GM04503 (cell line): ENCODE measurements at regions not wholly inside any gene's neighbourhood (a gene's known extent, or its start where the extent isn't known, plus 50 kb on each side); places are given as distances from the start of the nearest gene placed in this dataset.

Experiments used
- DNase-seq: peaks from one replicate; pipeline ENCODE4 v3.0.0-alpha.2; 2012; ENCODE audit warnings: low read depth

DNA sequence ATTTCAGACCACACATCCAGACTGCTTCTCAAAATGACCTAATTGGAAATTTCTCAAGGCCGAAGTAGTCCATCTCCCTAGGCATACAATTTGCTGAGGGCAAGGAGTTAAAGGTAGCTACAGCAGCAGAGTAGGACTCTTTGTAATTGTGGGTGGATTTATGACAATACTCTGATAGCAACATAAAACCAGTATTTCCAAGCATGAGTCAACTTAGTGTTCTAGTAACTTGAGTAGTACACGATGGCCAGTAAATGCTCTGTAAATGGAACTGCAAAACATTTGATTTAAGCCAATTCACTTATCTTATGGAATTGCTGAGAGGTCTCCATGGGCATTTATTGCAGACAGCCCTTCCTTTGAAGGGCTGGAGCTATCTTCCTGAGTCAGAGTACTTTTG lies 352.2 kb downstream of the PLK2 start:
- DNase-seq, result no peak

DNA sequence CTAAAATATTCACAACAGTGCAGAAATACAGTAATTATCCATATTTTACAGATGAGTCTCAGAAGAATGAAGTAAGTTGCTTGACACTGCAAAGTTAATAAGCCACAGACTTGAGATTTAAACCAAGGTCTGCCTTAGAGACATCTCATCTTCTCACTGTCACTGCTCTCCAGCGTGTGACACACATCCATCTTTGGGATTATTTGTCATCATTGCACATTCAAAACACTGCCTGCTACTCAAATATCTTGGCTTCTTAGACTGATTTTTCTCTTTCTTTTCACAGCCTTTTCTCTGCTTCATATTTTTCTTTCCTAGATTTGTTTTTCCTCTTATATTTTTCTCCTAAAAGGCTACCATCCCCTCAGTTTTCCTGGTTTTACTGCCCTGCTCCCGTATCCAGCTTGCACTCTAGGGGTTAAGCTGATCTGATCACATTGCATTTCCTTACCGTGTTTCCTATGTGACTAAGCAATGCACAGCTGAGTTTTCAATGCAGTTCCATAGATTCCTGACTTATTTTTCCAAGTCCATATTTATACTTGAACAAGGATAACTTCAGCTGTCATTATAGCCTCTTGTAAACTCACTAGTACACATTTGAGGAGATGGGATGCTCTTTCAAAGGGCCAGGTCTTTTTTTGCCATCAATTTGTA lies 353.0 kb downstream of the PLK2 start:
- DNase-seq, result no peak

GRCh38 chr5:58105836-58106235 lies 354.1 kb downstream of the PLK2 start:
- no peak for DNase-seq

DNA sequence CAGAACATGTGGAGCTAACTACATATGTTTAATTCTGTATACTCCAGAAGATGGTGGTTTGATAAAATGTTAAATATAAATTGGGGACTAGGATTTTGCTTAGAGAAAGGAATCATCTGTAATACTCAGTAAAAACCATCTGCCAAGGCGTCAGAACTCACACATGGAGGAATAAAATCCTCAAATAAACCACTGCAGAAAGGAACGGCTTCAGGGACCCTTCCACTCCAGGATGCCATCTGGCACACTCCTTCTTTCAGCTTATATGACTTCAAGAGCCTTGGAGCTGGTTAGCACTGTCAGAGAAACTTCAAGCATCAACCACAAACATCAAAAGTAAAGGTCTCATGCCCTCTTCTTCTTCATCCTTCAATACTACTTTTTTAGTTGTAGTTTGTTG lies 360.6 kb downstream of the PLK2 start:
- no peak for DNase-seq

- DNase-seq, result no peak
These were observed 365.9 kb downstream of the PLK2 start for GRCh38 chr5:58094031-58094430.

- DNase-seq, result no peak
These were observed 369.2 kb downstream of the PLK2 start for GRCh38 chr5:58090704-58091103.

- no peak for DNase-seq
These were observed 370.9 kb downstream of the PLK2 start for GRCh38 chr5:58088941-58089340.

- no peak for DNase-seq
These were observed 372.0 kb downstream of the PLK2 start for GRCh38 chr5:58087905-58088304.

GRCh38 chr5:58087123-58087522 lies 372.8 kb downstream of the PLK2 start:
- no peak for DNase-seq

- no peak for DNase-seq
These were observed 374.1 kb downstream of the PLK2 start for GRCh38 chr5:58085800-58086199.

- DNase-seq, result no peak
These were observed 378.5 kb downstream of the PLK2 start for GRCh38 chr5:58081435-58081834.

DNA sequence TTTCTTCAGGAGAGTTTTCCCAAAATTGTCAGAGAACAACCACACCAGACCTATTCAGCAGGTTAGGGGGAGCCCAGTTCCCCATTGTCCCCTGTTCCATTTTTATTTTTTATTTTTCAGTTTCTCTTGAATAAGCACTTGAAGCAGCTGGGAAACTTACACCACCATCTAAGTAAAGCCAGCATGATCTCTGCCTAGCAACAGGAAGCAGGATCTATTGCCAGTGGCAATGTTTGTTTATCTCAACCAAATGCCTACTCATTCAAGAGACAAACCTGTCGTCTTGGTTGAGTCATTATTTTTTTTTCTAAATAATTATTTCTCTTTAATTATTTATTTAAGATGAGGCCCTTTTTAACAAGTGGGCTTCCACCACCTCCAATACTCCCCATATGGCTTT lies 379.3 kb downstream of the PLK2 start:
- DNase-seq, result no peak

DNA sequence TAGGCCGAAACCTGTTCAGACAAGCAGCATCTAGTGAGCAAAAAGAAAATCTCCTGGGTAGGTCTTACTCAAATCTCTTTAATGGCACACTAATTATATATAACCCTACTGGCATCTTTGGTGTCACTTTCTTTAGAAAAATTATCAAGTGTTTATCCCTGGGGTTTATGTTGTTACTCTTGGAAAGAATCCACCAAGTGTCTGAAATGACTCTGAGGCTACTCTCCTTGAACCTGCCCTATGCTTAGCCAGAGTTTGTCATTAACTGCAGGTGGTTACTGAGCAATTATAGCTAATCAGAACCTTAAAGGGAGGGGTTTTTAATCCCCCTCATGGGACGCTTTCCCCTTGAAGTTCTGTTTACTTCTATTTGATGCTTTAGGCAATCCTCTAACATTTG lies 381.9 kb downstream of the PLK2 start:
- no peak for DNase-seq

- DNase-seq, result no peak
These were observed 382.5 kb downstream of the PLK2 start for GRCh38 chr5:58077416-58077815.

DNA sequence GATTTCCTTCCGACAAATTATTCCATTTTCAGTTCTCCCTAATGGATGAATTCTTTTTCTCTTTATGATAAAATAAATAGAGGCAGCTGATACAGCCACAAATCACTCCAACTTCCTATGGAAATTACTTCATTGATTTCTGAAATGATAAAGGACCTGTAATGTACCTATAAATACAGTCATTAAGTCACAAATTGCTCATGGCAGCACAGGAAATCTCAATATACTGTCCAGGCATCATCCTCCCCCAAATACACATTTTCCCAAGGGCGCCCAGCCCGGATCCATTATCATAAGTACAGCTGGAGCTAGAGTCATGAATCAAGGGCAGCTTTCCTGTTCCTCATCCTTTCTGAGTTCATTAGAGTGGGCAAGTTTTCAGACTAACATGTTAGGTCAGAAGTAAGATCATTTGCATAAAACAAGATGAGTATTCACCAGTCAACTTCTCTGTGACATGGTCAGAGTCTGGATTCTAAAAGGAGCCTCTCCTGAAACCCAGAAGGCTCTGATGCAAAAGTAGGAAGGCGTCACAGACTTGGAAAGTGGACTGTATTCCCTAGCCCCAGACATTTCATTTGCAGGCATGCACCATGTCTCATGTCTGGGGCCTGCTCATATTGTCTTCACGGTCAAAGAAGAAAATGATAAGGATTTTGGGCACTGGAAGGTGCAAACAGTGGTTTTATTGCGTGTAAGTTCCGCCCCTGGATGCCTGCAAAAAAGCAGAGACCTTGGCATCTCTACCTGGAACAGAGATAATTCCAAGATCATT lies 383.2 kb downstream of the PLK2 start:
- DNase-seq, result no peak

DNA sequence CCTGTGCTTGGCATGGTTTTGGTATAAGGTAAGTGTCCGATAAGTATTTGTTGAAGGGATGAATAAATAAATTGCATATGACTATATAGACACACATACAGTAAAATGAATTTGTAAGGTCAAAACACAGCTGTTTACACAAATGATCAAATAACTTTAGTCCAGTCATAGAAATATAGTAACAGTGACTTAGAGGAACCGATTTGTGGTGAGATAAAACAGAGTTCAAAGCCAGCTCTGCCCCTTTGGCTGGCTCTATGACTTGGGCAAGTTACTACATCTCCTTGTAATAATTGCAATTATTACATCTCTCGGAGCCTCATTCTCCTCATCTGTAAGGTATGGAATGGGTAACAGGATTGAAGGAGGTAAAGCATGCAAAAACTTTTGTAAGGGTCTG lies 384.0 kb downstream of the PLK2 start:
- DNase-seq, result no peak

GRCh38 chr5:58074717-58075116 lies 385.2 kb downstream of the PLK2 start:
- no peak for DNase-seq

DNA sequence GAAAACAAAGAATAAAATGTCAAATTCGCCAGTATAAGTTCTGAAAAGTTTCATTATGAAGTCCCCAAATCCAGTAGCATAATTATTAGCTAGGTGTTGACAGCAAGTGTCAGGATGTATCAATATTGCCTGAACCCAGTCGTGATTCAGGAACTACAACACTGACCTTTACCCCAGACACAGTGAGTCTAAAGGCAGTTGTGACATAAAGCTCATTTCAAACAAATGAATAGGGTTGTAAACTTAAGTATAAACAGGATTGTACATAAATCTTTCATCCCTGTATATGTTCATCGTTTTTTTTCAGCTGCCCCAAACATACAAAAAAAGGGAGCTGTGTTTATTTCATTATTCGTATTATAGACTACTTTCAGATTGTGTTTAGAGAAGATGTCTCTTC lies 385.7 kb downstream of the PLK2 start:
- no peak for DNase-seq

DNA sequence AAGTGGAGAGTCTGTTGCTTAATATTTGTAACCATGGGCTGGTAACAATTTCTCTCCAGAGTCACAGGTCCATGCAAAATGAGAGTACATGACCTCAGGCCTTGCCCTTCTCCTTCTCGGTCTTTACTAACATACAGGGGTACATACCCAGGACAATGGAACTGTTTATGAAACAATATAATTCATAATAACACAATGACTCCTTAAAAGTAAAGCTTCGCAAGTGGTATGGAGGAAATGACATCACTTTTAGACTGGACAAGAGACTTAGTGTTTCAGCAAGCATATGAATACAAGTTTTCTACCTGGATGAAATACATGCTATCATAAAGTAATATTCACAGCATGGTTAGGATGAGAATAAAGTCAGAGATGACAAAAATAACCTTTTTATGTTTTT lies 386.6 kb downstream of the PLK2 start:
- DNase-seq, result no peak

DNA sequence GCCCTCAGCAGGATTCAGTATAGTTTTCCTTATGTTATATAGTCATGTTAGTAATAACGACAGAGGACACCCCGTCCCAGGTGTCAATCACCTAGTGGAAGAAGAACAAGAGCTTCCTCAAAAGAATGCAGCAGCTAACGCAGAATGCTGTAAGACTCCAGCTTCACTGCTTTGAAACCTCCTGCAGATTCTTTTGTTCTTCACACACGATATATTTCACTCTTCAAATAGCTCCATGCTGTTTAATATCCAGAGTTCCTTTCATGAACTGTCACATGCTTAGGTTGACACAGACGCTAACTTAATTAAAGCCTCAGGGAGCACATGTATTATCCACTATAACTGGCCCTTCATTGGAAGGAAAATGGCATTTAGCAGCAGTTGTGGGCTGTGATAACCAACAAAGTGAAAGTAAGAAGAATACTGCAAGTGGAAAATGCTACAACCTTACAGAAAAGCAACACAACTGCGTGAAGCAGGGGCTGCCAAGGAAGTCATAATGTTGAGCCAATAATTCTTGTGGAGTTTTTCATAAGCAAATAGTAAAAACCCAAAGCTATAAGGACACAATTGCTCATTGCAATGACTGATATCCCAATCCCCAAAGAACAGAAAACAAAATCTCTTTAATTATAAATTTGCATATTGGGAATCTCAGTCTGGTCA lies 387.5 kb downstream of the PLK2 start:
- no peak for DNase-seq

DNA sequence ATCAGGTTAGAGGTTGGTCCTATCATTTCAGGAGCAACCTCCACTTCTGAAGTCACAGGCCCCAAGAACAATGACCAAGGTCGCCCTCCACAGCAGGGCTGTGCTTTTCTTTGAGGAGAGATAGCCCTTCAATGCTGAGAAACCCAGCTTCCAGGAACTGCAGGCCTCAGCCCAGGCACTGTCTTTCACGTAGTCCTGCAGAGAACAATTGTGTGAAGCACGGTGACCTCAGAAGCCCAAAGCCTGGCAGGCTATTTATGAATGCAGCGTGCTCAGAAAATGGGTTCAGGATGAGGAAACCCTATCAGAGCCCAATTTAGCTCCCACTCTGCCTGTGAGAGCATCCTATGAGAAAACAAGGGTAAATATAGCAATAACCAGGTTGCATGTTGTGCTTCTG lies 388.3 kb downstream of the PLK2 start:
- DNase-seq, result no peak

- DNase-seq, result no peak
These were observed 390.0 kb downstream of the PLK2 start for GRCh38 chr5:58069846-58070245.

- DNase-seq, result no peak
These were observed 390.7 kb downstream of the PLK2 start for GRCh38 chr5:58069016-58069705.
